PC-3 (cell line): ENCODE measurements at regions not wholly inside any gene's neighbourhood (a gene's known extent, or its start where the extent isn't known, plus 50 kb on each side); places are given as distances from the start of the nearest gene placed in this dataset.

Experiments
- ATAC-seq: fragments of 200-7000 bp; cut with Tn5 transposase; 2 replicates; pipeline ENCODE4 v1.9.1; 2020; ENCODE audit warnings: mild to moderate bottlenecking, moderate library complexity
- BruUV-seq: library from RNA; stranded (reverse); fragments of 400-500 nt; replicated peaks from 2 replicates; lab custom pipeline; 2021; lab: Mats Ljungman, UMichigan
- CTCF ChIA-PET: fragments of 300-600 bp; sonication (Branson Sonifier 250); formaldehyde crosslinking; loops from one replicate; lab custom pipeline; 2022; ENCODE audit warnings: antibody characterized with exemption; lab: Charles Lee
- POLR2A ChIA-PET: fragments of 300-600 bp; sonication (Branson Sonifier 250); formaldehyde crosslinking; loops from one replicate; lab custom pipeline; 2022; ENCODE audit warnings: antibody characterized with exemption; ENCODE audit not compliant: unreplicated experiment; lab: Charles Lee
- DNase-seq: peaks from one replicate; pipeline ENCODE4 v3.0.0-alpha.2; 2015
- H2AFZ ChIP-seq: fragments of 300-600 bp; sonication (generic); 2 replicates; pipeline ENCODE4 v1.6.0; 2016; ENCODE audit warnings: antibody characterized with exemption, low read length
- H3F3A ChIP-seq: fragments of 300-600 bp; sonication (generic); one replicate; pipeline ENCODE4 v1.6.0; 2017; ENCODE audit warnings: antibody characterized with exemption, low read length, control low read depth, mild to moderate bottlenecking; ENCODE audit not compliant: unreplicated experiment
- H3K27ac ChIP-seq: fragments of 300-600 bp; sonication (generic); 2 replicates; pipeline ENCODE4 v1.5.1; 2016; ENCODE audit warnings: mild to moderate bottlenecking, low read length
- H3K27me3 ChIP-seq: fragments of 300-600 bp; sonication (generic); 2 replicates; pipeline ENCODE4 v1.6.1; 2016; ENCODE audit warnings: low read length, mixed read lengths
- H3K36me3 ChIP-seq: fragments of 300-600 bp; sonication (generic); 2 replicates; pipeline ENCODE4 v1.6.1; 2016; ENCODE audit warnings: low read depth, mixed run types, low read length, mixed read lengths
- H3K4me1 ChIP-seq: fragments of 300-600 bp; sonication (generic); 2 replicates; pipeline ENCODE4 v1.5.1; 2016; ENCODE audit warnings: low read length; ENCODE audit not compliant: insufficient read depth
- H3K4me2 ChIP-seq: fragments of 300-600 bp; sonication (generic); 2 replicates; pipeline ENCODE4 v1.6.0; 2016; ENCODE audit warnings: low read length
- H3K4me3 ChIP-seq: fragments of 300-600 bp; sonication (generic); 2 replicates; pipeline ENCODE4 v1.5.1; 2016; ENCODE audit warnings: mild to moderate bottlenecking, low read length, mixed read lengths
- H3K79me2 ChIP-seq: fragments of 300-600 bp; sonication (generic); 2 replicates; pipeline ENCODE4 v1.6.1; 2017; ENCODE audit warnings: low read length, mixed read lengths
- H3K9ac ChIP-seq: fragments of 300-600 bp; sonication (generic); 2 replicates; pipeline ENCODE4 v1.6.0; 2016; ENCODE audit warnings: mild to moderate bottlenecking, low read length
- H3K9me2 ChIP-seq: fragments of 300-600 bp; sonication (generic); replicated peaks from 2 replicates; pipeline ENCODE4 v1.6.1; 2016; ENCODE audit warnings: mixed run types, low read length, mixed read lengths
- H3K9me3 ChIP-seq: fragments of 300-600 bp; sonication (generic); 2 replicates; pipeline ENCODE4 v1.6.1; 2016; ENCODE audit warnings: low read length, mixed read lengths
- H4K20me1 ChIP-seq: fragments of 300-600 bp; sonication (generic); 2 replicates; pipeline ENCODE4 v1.6.1; 2016; ENCODE audit warnings: low read length, mixed read lengths
- EZH2 ChIP-seq: fragments of 300-600 bp; sonication (generic); IDR thresholded peaks from one replicate; pipeline ENCODE4 v1.6.1; 2017; ENCODE audit warnings: antibody characterized with exemption, mild to moderate bottlenecking, low read length; ENCODE audit not compliant: unreplicated experiment
- EZH2phosphoT487 ChIP-seq: fragments of 300-600 bp; sonication (generic); IDR thresholded peaks from 2 replicates; pipeline ENCODE4 v1.6.1; 2018; ENCODE audit warnings: mild to moderate bottlenecking, antibody characterized with exemption, low read length, borderline replicate concordance
- intact Hi-C: fragments of 100-400 bp; cut with micrococcal nuclease; formaldehyde crosslinking; loops from 2 replicates; pipeline ENCODE4 v1.9.0; 2023
- TF ChIP-seq, protein P1 (sequence below): fragments of 300-600 bp; sonication (generic); conservative IDR thresholded peaks from 2 replicates; pipeline ENCODE4 v1.5.1; 2017; ENCODE audit warnings: antibody characterized with exemption, low read depth, mild to moderate bottlenecking, low read length

DNA sequence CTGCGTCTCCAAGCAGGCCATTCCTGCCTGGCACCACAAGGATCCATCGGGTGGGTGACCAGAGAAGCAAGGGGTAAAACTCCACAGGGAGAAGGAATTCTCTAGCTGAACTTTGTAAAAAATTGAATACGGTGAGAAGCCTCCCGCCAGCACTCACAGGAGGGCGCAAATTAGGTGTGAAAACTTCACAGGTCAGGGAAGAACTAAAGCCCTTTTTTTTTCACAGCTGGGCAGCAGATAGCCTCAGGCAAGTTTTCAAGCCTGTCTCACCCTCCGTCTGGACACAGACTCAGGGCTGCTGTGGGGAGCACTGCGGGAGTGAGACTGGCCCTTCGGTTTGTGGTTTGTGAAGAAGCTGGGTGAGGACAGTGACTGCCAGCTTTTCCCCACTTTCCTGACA lies 224.1 kb upstream of the FGF16 start:
- Histone ChIP-seq H4K20me1 (no peaks in the 10 kb centered on the region), H3F3A (no peaks in the 10 kb centered on the region), H3K9me3 (no peaks in the 10 kb centered on the region), H3K9me2 (no peaks in the 10 kb centered on the region), H3K9ac (no peak overlapping the region), H3K36me3 (no peaks in the 10 kb centered on the region), H2AFZ (no peak overlapping the region), H3K27ac (no peak overlapping the region), H3K4me1 (no peaks in the 10 kb centered on the region), H3K79me2 (no peaks in the 10 kb centered on the region), H3K27me3 (peaks cover 15% of the 10 kb centered on the region; the same call in 1 of the 2 replicates), H3K4me3 (no peak overlapping the region), H3K4me2 (no peak overlapping the region)
- no peak for DNase-seq
- no peak for ATAC-seq
- CTCF ChIA-PET, result no interaction called here
- intact Hi-C loops, result no loop called here
- BruUV-seq, result no TSS peak
- POLR2A ChIA-PET, result no interaction called here
- TF ChIP-seq EZH2 (no peak), EZH2phosphoT487 (no peak)
- TF ChIP-seq, protein P1, sequence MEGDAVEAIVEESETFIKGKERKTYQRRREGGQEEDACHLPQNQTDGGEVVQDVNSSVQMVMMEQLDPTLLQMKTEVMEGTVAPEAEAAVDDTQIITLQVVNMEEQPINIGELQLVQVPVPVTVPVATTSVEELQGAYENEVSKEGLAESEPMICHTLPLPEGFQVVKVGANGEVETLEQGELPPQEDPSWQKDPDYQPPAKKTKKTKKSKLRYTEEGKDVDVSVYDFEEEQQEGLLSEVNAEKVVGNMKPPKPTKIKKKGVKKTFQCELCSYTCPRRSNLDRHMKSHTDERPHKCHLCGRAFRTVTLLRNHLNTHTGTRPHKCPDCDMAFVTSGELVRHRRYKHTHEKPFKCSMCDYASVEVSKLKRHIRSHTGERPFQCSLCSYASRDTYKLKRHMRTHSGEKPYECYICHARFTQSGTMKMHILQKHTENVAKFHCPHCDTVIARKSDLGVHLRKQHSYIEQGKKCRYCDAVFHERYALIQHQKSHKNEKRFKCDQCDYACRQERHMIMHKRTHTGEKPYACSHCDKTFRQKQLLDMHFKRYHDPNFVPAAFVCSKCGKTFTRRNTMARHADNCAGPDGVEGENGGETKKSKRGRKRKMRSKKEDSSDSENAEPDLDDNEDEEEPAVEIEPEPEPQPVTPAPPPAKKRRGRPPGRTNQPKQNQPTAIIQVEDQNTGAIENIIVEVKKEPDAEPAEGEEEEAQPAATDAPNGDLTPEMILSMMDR, result no peak

DNA sequence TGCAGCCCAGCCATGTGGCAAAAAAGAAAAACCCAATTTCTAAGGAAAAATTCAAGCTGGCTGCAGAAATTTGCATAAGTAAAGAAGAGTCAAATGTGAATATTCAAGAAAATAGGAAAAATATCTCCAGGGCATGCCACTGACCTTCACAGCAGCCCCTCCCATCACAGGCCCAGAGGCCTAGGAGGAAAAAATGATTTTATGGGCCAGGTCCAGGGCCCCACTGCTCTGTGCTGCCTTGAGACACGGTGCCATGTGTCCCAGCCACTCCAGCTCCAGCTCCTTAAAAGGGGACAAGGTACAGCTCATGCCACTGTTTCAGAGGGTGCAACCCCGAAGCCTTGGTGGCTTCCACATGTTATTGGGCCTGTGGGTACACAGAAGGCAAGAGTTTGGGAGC lies 182.7 kb upstream of the FGF16 start:
- no peak overlapping the region for H2AFZ ChIP-seq
- H3K36me3 ChIP-seq, result no peaks in the 10 kb centered on the region
- intact Hi-C loops, result no loop called here
- H4K20me1 ChIP-seq, result no peaks in the 10 kb centered on the region
- BruUV-seq, result no TSS peak
- H3K4me3 ChIP-seq, result no peak overlapping the region
- no peak overlapping the region for H3K9ac ChIP-seq
- H3K27me3 ChIP-seq, result no peaks in the 10 kb centered on the region
- H3K79me2 ChIP-seq, result no peaks in the 10 kb centered on the region
- ChIA-PET CTCF (no interaction called here), POLR2A (no interaction called here)
- H3F3A ChIP-seq, result no peaks in the 10 kb centered on the region
- TF ChIP-seq EZH2phosphoT487 (no peak), EZH2 (no peak)
- TF ChIP-seq, protein P1, result no peak
- no peak for DNase-seq
- H3K4me2 ChIP-seq, result no peak overlapping the region
- H3K9me2 ChIP-seq, result no peaks in the 10 kb centered on the region
- H3K27ac ChIP-seq, result no peak overlapping the region
- no peaks in the 10 kb centered on the region for H3K4me1 ChIP-seq
- no peaks in the 10 kb centered on the region for H3K9me3 ChIP-seq
- no peak for ATAC-seq

DNA sequence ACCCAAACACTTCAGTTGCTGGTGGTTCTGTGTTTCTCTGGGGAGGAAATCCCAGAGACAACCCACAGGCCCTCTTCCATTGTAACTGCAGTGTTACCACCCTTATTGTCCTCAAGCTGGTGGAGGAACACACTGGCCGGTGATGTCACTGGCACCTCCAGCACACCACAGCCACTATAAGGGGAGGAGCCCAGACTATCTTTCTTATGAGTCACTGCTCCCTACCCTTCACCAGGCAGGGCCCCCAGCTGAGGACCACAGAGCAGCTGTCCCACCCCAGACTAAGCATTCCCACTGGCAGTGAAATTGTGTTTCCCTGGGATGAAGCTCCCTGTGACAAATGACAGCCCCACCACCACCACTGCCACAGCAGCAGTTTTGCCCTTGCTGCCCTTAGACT lies 171.8 kb upstream of the FGF16 start:
- BruUV-seq, result no TSS peak

More for the DNA sequence above, 171.8 kb upstream of the FGF16 start:
- H3K36me3 ChIP-seq, result no peaks in the 10 kb centered on the region
- CTCF ChIA-PET, result no interaction called here
- no peaks in the 10 kb centered on the region for H3K9me2 ChIP-seq
- no peak overlapping the region for H3K9ac ChIP-seq
- no peaks in the 10 kb centered on the region for H3K27me3 ChIP-seq
- no peaks in the 10 kb centered on the region for H3K4me1 ChIP-seq
- ATAC-seq (no peak), DNase-seq (no peak)
- no peaks in the 10 kb centered on the region for H4K20me1 ChIP-seq
- POLR2A ChIA-PET, result no interaction called here
- H2AFZ ChIP-seq, result no peak overlapping the region
- H3F3A ChIP-seq, result no peaks in the 10 kb centered on the region
- TF ChIP-seq, protein P1, result no peak
- no peak for TF ChIP-seq EZH2
- intact Hi-C loops, result no loop called here
- no peak overlapping the region for H3K27ac ChIP-seq
- H3K4me2 ChIP-seq, result no peak overlapping the region
- H3K9me3 ChIP-seq, result no peaks in the 10 kb centered on the region
- no peak overlapping the region for H3K4me3 ChIP-seq
- no peaks in the 10 kb centered on the region for H3K79me2 ChIP-seq
